ENCODE measurements at regions not wholly inside any gene's neighbourhood (a gene's known extent, or its start where the extent isn't known, plus 50 kb on each side); places are given as distances from the start of the nearest gene placed in this dataset.
"Not testable (repeated sequence)": the region's sequence is repeated elsewhere in the genome, so short reads cannot be mapped to it uniquely, and the experiment has no call there.

- no peak overlapping the region for H4K12ac ChIP-seq (ENCODE audit: low read depth, low read length)
- H3K9ac ChIP-seq (ENCODE audit: low read length), result no peak overlapping the region
- no peak overlapping the region for H4K8ac ChIP-seq (ENCODE audit: low read depth, low read length)
- no peak for DNase-seq
- H3K23ac ChIP-seq (ENCODE audit: low read length), result no peak overlapping the region
- no peak overlapping the region for H3K18ac ChIP-seq (ENCODE audit: low read length)
- WGBS (ENCODE audit: extremely low coverage, insufficient coverage, insufficient read length), result no CpG with 5 or more reads among the region's 2 CpGs
- no peak overlapping the region for H4K91ac ChIP-seq (ENCODE audit: low read depth, low read length)
- no peaks in the 10 kb centered on the region for H3K36me3 ChIP-seq (ENCODE audit: control insufficient read depth in 1 of 2, insufficient read depth in 2 of 2, low read length in 2 of 2)
- H3K27me3 ChIP-seq (ENCODE audit: insufficient read depth, low read length), result no peaks in the 10 kb centered on the region
- no peak overlapping the region for H3K27ac ChIP-seq (ENCODE audit: low read depth, low read length)
- no peak overlapping the region for H3K4me2 ChIP-seq (ENCODE audit: low read length)
- H2BK120ac ChIP-seq (ENCODE audit: insufficient read depth, low read length, poor library complexity), result no peak overlapping the region
- H3K4me3 ChIP-seq (ENCODE audit: low read depth, low read length), result no peak overlapping the region
- peaks cover 0 to 5% of the 10 kb centered on the region in 2 experiments for H3K4me1 ChIP-seq (ENCODE audit: control insufficient read depth in 1 of 2, insufficient read depth in 2 of 2, low read length in 2 of 2)
- H3K4ac ChIP-seq (ENCODE audit: low read depth, low read length), result no peak overlapping the region
- H2BK5ac ChIP-seq (ENCODE audit: low read depth, low read length, poor library complexity), result no peak overlapping the region
- H2AFZ ChIP-seq (ENCODE audit: insufficient read depth, low read length, poor library complexity), result no peak overlapping the region
- no peaks in the 10 kb centered on the region for H3K9me3 ChIP-seq (ENCODE audit: insufficient read depth, low read depth, low read length)
- H2AK5ac ChIP-seq (ENCODE audit: low read length), result no peak overlapping the region
- H3K79me1 ChIP-seq (ENCODE audit: low read length), result no peaks in the 10 kb centered on the region
- H3K14ac ChIP-seq (ENCODE audit: low read length), result no peak overlapping the region
- no peak overlapping the region for H2BK12ac ChIP-seq (ENCODE audit: low read length)
- no peaks in the 10 kb centered on the region for H3K79me2 ChIP-seq (ENCODE audit: control insufficient read depth, insufficient read depth, low read length, poor library complexity)
Measured at GRCh38 chr15:26223720-26224119, 360.6 kb upstream of the ATP10A start.

GRCh38 chr15:26222781-26223180 is 359.7 kb upstream of the ATP10A start:
- Histone ChIP-seq H3K79me1 (ENCODE audit: low read length) (no peaks in the 10 kb centered on the region), H3K23ac (ENCODE audit: low read length) (no peak overlapping the region), H2AK5ac (ENCODE audit: low read length) (no peak overlapping the region), H3K18ac (ENCODE audit: low read length) (no peak overlapping the region), H3K14ac (ENCODE audit: low read length) (no peak overlapping the region), H3K9ac (ENCODE audit: low read length) (no peak overlapping the region), H3K4ac (ENCODE audit: low read depth, low read length) (no peak overlapping the region), H2AFZ (ENCODE audit: insufficient read depth, low read length, poor library complexity) (no peak overlapping the region), H3K27me3 (ENCODE audit: insufficient read depth, low read length) (no peaks in the 10 kb centered on the region), H2BK12ac (ENCODE audit: low read length) (no peak overlapping the region), H2BK5ac (ENCODE audit: low read depth, low read length, poor library complexity) (no peak overlapping the region), H3K36me3 (ENCODE audit: control insufficient read depth in 1 of 2, insufficient read depth in 2 of 2, low read length in 2 of 2) (no peaks in the 10 kb centered on the region), H2BK120ac (ENCODE audit: insufficient read depth, low read length, poor library complexity) (no peak overlapping the region), H3K4me2 (ENCODE audit: low read length) (no peak overlapping the region), H4K12ac (ENCODE audit: low read depth, low read length) (no peak overlapping the region), H3K4me1 (ENCODE audit: control insufficient read depth in 1 of 2, insufficient read depth in 2 of 2, low read length in 2 of 2) (peaks cover 0 to 5% of the 10 kb centered on the region in 2 experiments), H3K79me2 (ENCODE audit: control insufficient read depth, insufficient read depth, low read length, poor library complexity) (no peaks in the 10 kb centered on the region), H3K9me3 (ENCODE audit: insufficient read depth, low read depth, low read length) (no peaks in the 10 kb centered on the region), H4K8ac (ENCODE audit: low read depth, low read length) (no peak overlapping the region), H3K27ac (ENCODE audit: low read depth, low read length) (no peak overlapping the region), H3K4me3 (ENCODE audit: low read depth, low read length) (no peak overlapping the region), H4K91ac (ENCODE audit: low read depth, low read length) (no peak overlapping the region)
- WGBS (ENCODE audit: extremely low coverage, insufficient coverage, insufficient read length), result no CpG with 5 or more reads among the region's 3 CpGs
- no peak for DNase-seq

- H3K4me3 ChIP-seq (ENCODE audit: low read depth, low read length); H3K18ac ChIP-seq (ENCODE audit: low read length); H3K79me1 ChIP-seq (ENCODE audit: low read length); H3K9me3 ChIP-seq (ENCODE audit: insufficient read depth, low read depth, low read length); H2BK12ac ChIP-seq (ENCODE audit: low read length); H3K4me1 ChIP-seq (ENCODE audit: control insufficient read depth in 1 of 2, insufficient read depth in 2 of 2, low read length in 2 of 2); H2AFZ ChIP-seq (ENCODE audit: insufficient read depth, low read length, poor library complexity); DNase-seq; H3K4ac ChIP-seq (ENCODE audit: low read depth, low read length); H4K12ac ChIP-seq (ENCODE audit: low read depth, low read length); H3K9ac ChIP-seq (ENCODE audit: low read length); H3K27ac ChIP-seq (ENCODE audit: low read depth, low read length); H3K79me2 ChIP-seq (ENCODE audit: control insufficient read depth, insufficient read depth, low read length, poor library complexity); H2AK5ac ChIP-seq (ENCODE audit: low read length); H3K14ac ChIP-seq (ENCODE audit: low read length); H3K23ac ChIP-seq (ENCODE audit: low read length); H2BK120ac ChIP-seq (ENCODE audit: insufficient read depth, low read length, poor library complexity); H4K91ac ChIP-seq (ENCODE audit: low read depth, low read length); H2BK5ac ChIP-seq (ENCODE audit: low read depth, low read length, poor library complexity); H3K36me3 ChIP-seq (ENCODE audit: control insufficient read depth in 1 of 2, insufficient read depth in 2 of 2, low read length in 2 of 2); H3K4me2 ChIP-seq (ENCODE audit: low read length); H4K8ac ChIP-seq (ENCODE audit: low read depth, low read length); H3K27me3 ChIP-seq (ENCODE audit: insufficient read depth, low read length): not testable (repeated sequence)
- no CpG with 5 or more reads among the region's 2 CpGs for WGBS (ENCODE audit: extremely low coverage, insufficient coverage, insufficient read length)
Measured at GRCh38 chr15:26217043-26217442, 353.9 kb upstream of the ATP10A start.

DNA sequence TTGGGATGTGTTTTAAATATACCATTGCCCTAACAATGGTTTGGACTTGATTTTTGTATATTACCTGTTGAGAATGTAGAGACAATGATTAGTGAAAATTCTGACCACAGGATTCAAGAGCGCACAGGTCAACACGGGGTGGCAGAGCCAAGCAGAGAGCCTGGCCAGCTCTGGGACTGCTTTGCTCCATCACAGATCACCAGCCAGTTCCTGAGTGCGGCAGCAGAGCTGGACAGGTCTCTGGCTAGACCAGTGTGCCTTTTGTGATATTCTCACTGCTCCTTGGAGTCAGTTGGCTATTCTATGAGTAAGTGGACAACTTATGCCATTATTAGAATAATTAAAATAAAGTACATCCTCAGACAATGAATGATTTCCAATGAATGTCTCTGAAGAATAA is 351.2 kb upstream of the ATP10A start:
- Histone ChIP-seq H2AK5ac (ENCODE audit: low read length) (no peak overlapping the region), H3K27ac (ENCODE audit: low read depth, low read length) (no peak overlapping the region), H2BK5ac (ENCODE audit: low read depth, low read length, poor library complexity) (no peak overlapping the region), H3K27me3 (ENCODE audit: insufficient read depth, low read length) (no peaks in the 10 kb centered on the region), H3K9ac (ENCODE audit: low read length) (no peak overlapping the region), H4K91ac (ENCODE audit: low read depth, low read length) (no peak overlapping the region), H2BK120ac (ENCODE audit: insufficient read depth, low read length, poor library complexity) (no peak overlapping the region), H3K14ac (ENCODE audit: low read length) (no peak overlapping the region), H4K8ac (ENCODE audit: low read depth, low read length) (no peak overlapping the region), H3K18ac (ENCODE audit: low read length) (no peak overlapping the region), H3K4me2 (ENCODE audit: low read length) (no peak overlapping the region), H4K12ac (ENCODE audit: low read depth, low read length) (no peak overlapping the region), H3K79me1 (ENCODE audit: low read length) (no peaks in the 10 kb centered on the region), H3K36me3 (ENCODE audit: control insufficient read depth in 1 of 2, insufficient read depth in 2 of 2, low read length in 2 of 2) (no peaks in the 10 kb centered on the region), H3K79me2 (ENCODE audit: control insufficient read depth, insufficient read depth, low read length, poor library complexity) (no peaks in the 10 kb centered on the region), H3K4me1 (ENCODE audit: control insufficient read depth in 1 of 2, insufficient read depth in 2 of 2, low read length in 2 of 2) (no peaks in the 10 kb centered on the region), H3K4ac (ENCODE audit: low read depth, low read length) (no peak overlapping the region), H2BK12ac (ENCODE audit: low read length) (no peak overlapping the region), H3K4me3 (ENCODE audit: low read depth, low read length) (no peak overlapping the region), H3K9me3 (ENCODE audit: insufficient read depth, low read depth, low read length) (no peaks in the 10 kb centered on the region), H3K23ac (ENCODE audit: low read length) (no peak overlapping the region), H2AFZ (ENCODE audit: insufficient read depth, low read length, poor library complexity) (no peak overlapping the region)
- DNase-seq, result no peak
- WGBS (ENCODE audit: extremely low coverage, insufficient coverage, insufficient read length), result no CpG with 5 or more reads among the region's 3 CpGs

Measured in trophoblast cell (in vitro differentiated cells and primary cell).